NT2/D1 (cell line): ENCODE measurements at regions not wholly inside any gene's neighbourhood (a gene's known extent, or its start where the extent isn't known, plus 50 kb on each side); places are given as distances from the start of the nearest gene placed in this dataset.

Experiments used
- SUZ12 ChIP-seq: IDR thresholded peaks from 2 replicates; pipeline ENCODE4 v1.6.1; 2011; ENCODE audit not compliant: insufficient read length, insufficient read depth; ENCODE audit errors: extremely low read depth
- YY1 ChIP-seq: IDR thresholded peaks from 2 replicates; pipeline ENCODE4 v1.6.1; 2011; ENCODE audit not compliant: insufficient read length, insufficient read depth
- ZNF274 ChIP-seq: IDR thresholded peaks from 2 replicates; pipeline ENCODE4 v1.6.1; 2011; ENCODE audit warnings: mild to moderate bottlenecking, low read depth, low read length

DNA sequence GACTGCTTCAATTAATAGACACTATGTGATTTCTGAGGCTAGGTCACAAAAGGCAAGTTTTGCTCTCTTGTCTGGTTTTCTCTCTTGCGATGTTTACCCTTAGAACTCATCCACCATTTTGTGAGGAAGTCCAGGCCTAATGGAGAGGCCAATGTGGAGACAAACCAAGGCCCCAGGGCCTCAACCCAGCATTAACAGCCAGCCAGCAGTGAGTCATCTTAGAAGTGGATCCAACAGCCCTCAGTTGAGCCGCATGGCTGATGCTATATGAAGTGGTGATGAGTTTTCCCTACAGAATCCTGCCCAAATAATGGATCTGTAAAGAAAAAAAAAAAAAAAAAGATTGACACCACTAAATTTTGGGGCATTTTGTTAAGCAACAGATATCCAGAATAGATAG, 95.1 kb downstream of the DNTTIP2 start:
- TF ChIP-seq YY1 = no peak
- no peak for TF ChIP-seq SUZ12
- TF ChIP-seq ZNF274 = no peak
